ENCODE measurements at regions not wholly inside any gene's neighbourhood (a gene's known extent, or its start where the extent isn't known, plus 50 kb on each side); places are given as distances from the start of the nearest gene placed in this dataset.
A peak's percentile ranks its signal among the peaks of the same experiment; 100 is the strongest.

GRCh38 chr2:9738535-9739496 is 104.5 kb upstream of the TAF1B start:
- no peak for DNase-seq (ENCODE audit: low read depth)

GRCh38 chr2:9739531-9739964 is 103.7 kb upstream of the TAF1B start:
- no peak for DNase-seq (ENCODE audit: low read depth)

DNA sequence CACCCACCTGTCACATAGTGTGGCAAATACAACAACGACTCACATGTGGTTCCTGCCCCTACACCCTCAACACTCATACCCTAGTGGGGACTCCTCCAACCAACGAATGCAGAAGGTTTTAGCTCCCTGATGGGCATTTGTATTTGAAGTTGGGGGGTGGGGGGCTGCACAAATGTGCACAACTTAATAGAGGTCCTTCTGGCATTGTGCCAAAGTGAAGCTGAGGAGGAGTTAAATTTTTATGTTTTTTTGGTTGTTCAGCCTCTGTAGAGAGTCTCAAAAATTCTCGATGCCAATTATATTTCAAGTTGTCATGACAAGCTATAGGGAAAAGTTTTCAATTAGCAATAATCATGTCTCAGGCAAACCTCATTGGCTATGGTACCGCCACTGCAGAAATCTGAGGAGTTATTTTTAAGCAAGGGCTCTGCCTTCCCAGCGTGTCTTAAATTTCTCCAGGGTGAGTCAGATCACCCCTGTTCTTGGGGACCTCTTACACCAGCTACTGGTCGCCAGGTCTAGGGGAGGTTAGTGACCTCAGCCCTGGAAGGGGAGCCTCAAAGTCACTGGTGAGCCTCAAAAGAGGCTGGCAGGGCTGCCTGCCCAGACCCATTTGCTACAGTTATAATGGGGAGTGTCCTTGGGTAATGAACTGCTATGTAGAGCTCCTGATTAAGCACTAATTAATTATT is 102.7 kb upstream of the TAF1B start:
- DNase-seq (ENCODE audit: low read depth) = no peak

GRCh38 chr2:9741110-9741509 is 102.2 kb upstream of the TAF1B start:
- DNase-seq (ENCODE audit: low read depth) = peak; percentile 34

DNA sequence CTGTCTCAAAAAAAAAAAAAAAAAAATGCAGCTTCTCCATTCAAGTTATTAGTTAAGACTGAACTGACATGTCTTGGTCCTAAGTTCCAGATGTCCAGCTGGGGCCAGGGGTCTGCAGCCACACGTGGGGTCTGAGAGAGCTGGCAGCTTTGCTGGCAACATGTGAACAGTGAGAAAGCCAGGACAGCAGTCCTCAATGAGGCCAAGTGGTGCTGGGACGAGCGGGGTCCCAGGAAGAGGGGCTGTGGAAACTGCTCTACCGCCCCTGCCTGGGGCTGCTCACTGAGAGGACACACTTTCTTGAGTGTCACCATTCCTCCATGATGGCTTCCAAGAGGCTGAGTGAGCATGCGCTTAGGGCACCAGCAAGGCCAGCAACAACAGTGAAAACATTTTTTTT is 100.7 kb upstream of the TAF1B start:
- no peak for DNase-seq (ENCODE audit: low read depth)

- DNase-seq (ENCODE audit: low read depth) = no peak
Observed at GRCh38 chr2:9744256-9745004, 98.8 kb upstream of the TAF1B start.

GRCh38 chr2:9745153-9745899 is 97.9 kb upstream of the TAF1B start:
- DNase-seq (ENCODE audit: low read depth) = peak; percentile 57

DNA sequence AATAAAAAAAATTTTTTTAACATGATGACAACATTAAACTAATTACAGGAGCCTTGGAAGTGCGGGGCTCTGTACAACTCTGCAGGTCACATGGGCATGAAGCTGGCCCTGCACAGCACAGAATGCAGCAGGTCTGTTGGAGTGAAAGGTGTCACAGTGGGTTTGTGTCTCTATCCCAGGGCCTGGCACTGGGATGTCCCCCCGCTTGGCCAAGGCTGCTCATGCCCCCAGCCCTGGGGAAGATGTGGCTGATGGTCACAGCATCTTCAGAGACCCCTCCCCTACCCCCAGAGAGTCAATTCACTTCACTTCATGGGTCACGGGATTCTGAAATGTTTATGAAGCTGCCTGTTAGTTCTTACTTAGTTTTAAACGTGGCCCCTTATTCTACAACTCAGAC is 95.9 kb upstream of the TAF1B start:
- DNase-seq (ENCODE audit: low read depth) = no peak

DNA sequence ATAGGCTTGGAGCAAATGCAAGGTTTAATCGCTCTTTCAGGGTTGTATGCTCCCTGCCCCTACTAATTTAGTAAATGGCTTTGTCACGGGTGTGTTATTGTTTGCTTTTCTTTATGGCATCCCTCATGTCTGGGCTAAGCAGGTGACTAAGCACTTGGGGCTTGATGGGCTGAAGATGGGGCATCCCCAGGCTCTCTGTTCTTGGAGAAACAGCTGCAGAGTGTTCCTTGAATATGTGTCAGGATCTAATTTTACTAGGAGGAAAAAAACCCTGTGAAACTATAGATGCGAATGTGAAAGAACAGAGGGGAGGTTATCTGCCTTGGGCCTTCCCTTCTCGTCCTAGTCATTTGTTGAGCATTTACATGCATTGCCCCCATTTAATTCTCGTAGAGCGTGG is 94.7 kb upstream of the TAF1B start:
- DNase-seq (ENCODE audit: low read depth) = no peak

GRCh38 chr2:9749546-9750223 is 93.6 kb upstream of the TAF1B start:
- DNase-seq (ENCODE audit: low read depth) = no peak

GRCh38 chr2:9750224-9751215 is 92.8 kb upstream of the TAF1B start:
- no peak for DNase-seq (ENCODE audit: low read depth)

GRCh38 chr2:9751831-9752230 is 91.4 kb upstream of the TAF1B start:
- no peak for DNase-seq (ENCODE audit: low read depth)

- DNase-seq (ENCODE audit: low read depth) = peak; percentile 57
Observed at GRCh38 chr2:9752441-9753275, 90.6 kb upstream of the TAF1B start.

DNA sequence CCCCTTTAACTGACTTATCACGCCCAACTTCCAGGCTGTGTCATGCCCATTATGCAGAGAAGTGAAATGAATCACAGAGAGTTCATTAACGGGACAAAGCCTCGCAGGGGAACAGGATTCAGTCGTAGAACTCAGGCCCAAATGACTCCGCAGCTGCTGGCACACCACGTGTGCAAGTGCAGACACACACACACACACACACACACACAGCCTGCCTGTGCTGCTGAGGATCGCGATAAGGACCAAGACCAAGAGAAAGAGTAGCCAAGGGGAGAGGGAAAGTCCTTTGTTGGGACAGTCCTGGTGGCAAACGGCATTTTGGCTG is 90.0 kb upstream of the TAF1B start:
- peak; percentile 95 for DNase-seq (ENCODE audit: low read depth)

- DNase-seq (ENCODE audit: low read depth) = no peak
Observed at GRCh38 chr2:9753665-9754531, 89.4 kb upstream of the TAF1B start.

DNA sequence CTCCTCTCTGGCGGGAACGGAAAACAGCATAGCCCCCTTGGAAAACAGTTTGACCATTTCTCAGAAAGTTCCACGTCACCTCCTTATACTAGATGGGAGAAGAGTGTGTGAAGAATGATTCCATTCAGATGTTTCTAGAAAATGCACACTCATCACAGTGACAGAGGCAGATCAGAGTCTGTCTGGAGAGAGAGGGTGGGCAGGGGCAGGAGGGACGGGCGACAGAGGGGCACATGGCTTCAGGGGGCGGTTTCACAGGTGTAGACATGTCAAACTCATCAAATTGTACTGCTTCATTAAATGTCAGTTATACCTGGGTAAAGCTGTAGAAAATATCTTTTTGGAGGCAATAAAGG is 88.8 kb upstream of the TAF1B start:
- no peak for DNase-seq (ENCODE audit: low read depth)

- DNase-seq (ENCODE audit: low read depth) = no peak
Observed at GRCh38 chr2:9755008-9755407, 88.3 kb upstream of the TAF1B start.

DNA sequence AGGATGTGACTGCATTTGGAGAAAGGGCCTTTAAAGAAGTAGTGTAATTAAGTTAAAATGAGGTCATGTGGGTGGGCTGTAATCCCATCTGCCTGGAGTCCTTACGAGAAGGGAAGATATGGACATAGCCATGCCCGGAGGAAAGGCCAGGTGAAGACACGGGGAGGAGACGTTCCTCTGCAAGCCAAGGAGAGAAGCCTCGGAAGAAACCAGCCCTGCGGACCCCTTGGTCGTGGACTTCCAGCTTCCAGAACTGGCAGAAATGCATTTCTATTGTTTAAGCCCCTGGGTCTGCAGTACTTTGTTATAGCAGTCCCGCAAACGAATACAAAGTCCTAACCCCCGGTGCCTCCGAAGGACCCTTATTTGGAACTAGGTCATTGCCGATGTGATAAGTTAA is 87.6 kb upstream of the TAF1B start:
- DNase-seq (ENCODE audit: low read depth) = no peak
